HG03432 (cell line): ENCODE measurements at regions not wholly inside any gene's neighbourhood (a gene's known extent, or its start where the extent isn't known, plus 50 kb on each side); places are given as distances from the start of the nearest gene placed in this dataset.
"Not testable (repeated sequence)": the region's sequence is repeated elsewhere in the genome, so short reads cannot be mapped to it uniquely, and the experiment has no call there.

Source experiments
- ATAC-seq: cut with Tn5 transposase; IDR thresholded peaks from one replicate; pipeline ENCODE4 v1.9.1; 2021; ENCODE audit warnings: mild to moderate bottlenecking, moderate library complexity; ENCODE audit not compliant: unreplicated experiment

- no peak for ATAC-seq
Observed at GRCh38 chr11:109480251-109480650, 58.3 kb downstream of the C11orf87 start.

- ATAC-seq = no peak
Observed at GRCh38 chr11:109486129-109486528, 64.1 kb downstream of the C11orf87 start.

GRCh38 chr11:109490953-109491635, 69.1 kb downstream of the C11orf87 start:
- ATAC-seq = no peak

- ATAC-seq = no peak
Observed at GRCh38 chr11:109506115-109506514, 84.1 kb downstream of the C11orf87 start.

GRCh38 chr11:109507331-109507730, 85.3 kb downstream of the C11orf87 start:
- no peak for ATAC-seq

- no peak for ATAC-seq
Observed at GRCh38 chr11:109507836-109508561, 86.0 kb downstream of the C11orf87 start.

- no peak for ATAC-seq
Observed at GRCh38 chr11:109508943-109509342, 87.0 kb downstream of the C11orf87 start.

- no peak for ATAC-seq
Observed at GRCh38 chr11:109510316-109510715, 88.3 kb downstream of the C11orf87 start.

GRCh38 chr11:109511598-109511997, 89.6 kb downstream of the C11orf87 start:
- no peak for ATAC-seq

GRCh38 chr11:109512249-109512648, 90.3 kb downstream of the C11orf87 start:
- no peak for ATAC-seq

- peak; percentile 56 for ATAC-seq
Observed at GRCh38 chr11:109512680-109513079, 90.7 kb downstream of the C11orf87 start.

GRCh38 chr11:109514313-109515018, 92.5 kb downstream of the C11orf87 start:
- peak; percentile 61 for ATAC-seq

GRCh38 chr11:109519253-109519652, 97.3 kb downstream of the C11orf87 start:
- no peak for ATAC-seq

GRCh38 chr11:109521571-109522086, 99.6 kb downstream of the C11orf87 start:
- no peak for ATAC-seq

GRCh38 chr11:109522116-109522755, 100.2 kb downstream of the C11orf87 start:
- ATAC-seq = no peak

GRCh38 chr11:109525636-109526035, 103.6 kb downstream of the C11orf87 start:
- ATAC-seq = not testable (repeated sequence)

GRCh38 chr11:109526061-109526460, 104.1 kb downstream of the C11orf87 start:
- no peak for ATAC-seq

GRCh38 chr11:109526931-109527330, 104.9 kb downstream of the C11orf87 start:
- ATAC-seq = no peak

- no peak for ATAC-seq
Observed at GRCh38 chr11:109527496-109527895, 105.5 kb downstream of the C11orf87 start.

GRCh38 chr11:109547356-109548027, 125.5 kb downstream of the C11orf87 start:
- ATAC-seq = no peak
